ENCODE measurements at regions not wholly inside any gene's neighbourhood (a gene's known extent, or its start where the extent isn't known, plus 50 kb on each side); places are given as distances from the start of the nearest gene placed in this dataset.
"Not testable (repeated sequence)": the region's sequence is repeated elsewhere in the genome, so short reads cannot be mapped to it uniquely, and the experiment has no call there.

DNA sequence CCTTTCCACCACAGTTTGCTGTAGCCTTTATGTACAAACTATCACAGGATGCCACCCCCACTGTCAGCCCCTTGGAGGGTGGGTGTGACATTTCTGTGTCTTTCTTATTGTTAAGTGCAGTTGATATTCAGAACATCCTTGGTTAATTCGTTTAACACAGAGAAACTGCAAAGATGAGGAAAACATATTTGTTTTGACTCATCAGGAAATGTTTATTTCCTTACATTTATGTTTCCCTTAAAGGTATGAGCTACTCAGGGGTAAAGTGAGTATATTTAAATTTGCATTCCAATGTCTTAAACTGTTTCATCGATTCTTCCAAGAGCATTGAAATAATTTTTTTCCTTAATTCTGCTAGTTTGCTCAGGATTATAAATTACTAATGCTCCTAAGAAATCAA is 243.4 kb downstream of the RDH14 start:
- no peak for DNase-seq

DNA sequence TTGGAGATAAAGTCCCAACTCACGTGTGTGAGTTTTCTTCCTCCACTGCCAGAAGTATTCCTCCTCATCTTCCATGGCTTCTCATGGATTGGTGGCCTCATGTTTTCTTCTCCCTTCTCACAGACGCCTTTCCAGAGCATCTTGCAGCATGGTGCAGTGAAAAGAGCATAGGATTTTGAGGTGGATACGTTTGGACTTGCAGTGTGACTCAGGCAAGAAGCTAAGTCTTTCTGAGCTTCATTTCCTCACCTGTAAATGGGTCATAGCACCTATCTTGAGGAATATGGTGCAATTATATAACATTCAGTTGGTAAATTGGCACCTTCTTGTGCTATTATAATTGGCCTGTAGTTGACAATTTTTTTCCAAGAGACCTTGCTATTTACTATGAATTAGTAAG is 247.6 kb downstream of the RDH14 start:
- no peak for DNase-seq

DNA sequence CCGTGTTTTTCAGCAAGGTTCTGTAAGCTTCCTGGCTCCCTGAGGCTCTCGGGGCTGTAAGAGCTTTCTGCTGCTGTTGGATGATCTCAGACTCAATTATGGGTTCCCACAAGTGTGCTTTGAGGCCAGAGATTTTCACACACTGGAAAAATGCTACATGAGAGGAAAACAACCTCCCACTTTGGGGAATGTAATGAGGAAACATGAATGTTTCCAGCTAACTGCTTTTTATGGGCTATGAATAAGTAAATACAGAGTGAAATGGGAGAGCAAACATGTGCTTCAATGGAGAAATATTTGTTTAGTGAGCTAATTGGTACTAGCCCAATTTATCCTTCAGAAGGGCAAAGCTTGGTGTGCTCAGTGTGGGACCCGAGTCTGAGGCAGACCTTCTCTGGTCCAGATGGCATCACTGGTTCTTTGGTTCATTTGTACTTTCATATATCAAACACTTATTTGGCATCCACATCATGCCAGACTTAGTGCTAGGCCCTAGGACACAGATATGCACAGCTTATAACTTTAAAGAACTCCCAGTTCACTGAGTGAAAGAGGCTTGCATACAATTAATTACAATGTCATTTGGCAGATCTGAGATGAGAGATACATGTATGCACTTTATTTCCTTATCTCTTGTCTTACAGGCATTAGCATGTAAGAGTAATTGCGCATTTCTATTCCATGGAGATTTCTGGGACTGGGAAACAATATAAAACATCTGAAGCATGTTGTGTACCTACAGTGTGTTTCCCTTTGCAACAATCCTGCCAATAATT is 248.8 kb downstream of the RDH14 start:
- no peak for DNase-seq

GRCh38 chr2:18309627-18310026 is 250.8 kb downstream of the RDH14 start:
- DNase-seq, result no peak

DNA sequence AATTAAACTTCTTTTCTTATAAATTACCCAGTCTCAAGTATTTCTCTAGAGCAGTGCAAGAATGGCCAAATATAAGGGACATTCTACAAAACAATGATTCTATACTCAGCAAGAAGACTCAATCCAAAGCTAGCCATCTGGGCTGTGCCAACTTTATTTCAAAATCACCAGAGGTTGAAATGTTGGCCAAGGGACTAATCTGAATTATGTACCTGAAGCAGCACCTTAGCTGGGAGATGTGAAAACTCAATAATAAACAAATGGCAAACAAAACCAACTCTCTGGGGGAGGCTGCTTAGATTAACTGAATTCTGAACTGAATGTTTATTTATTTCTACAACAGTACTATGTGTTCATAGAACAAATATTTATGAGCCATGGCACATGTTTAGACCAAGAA is 251.3 kb downstream of the RDH14 start:
- no peak for DNase-seq

DNA sequence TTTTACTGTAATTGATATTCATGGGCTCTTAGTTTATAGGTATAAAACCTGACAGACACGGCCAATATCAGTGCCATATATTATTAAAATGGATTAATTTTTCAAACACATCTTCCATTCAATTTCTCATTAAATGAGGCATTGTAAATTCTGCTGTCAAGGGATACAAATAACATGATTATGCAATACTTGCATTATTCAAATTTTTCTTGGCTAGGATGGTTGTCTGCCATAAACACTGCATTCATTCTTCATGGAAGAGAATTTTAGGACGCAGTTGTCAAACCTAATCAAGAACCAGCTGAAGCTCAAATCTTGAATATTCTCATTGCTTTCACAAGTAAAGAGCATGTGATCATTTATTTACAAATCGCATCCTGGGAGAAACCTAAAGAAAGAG is 255.6 kb downstream of the RDH14 start:
- DNase-seq, result no peak

DNA sequence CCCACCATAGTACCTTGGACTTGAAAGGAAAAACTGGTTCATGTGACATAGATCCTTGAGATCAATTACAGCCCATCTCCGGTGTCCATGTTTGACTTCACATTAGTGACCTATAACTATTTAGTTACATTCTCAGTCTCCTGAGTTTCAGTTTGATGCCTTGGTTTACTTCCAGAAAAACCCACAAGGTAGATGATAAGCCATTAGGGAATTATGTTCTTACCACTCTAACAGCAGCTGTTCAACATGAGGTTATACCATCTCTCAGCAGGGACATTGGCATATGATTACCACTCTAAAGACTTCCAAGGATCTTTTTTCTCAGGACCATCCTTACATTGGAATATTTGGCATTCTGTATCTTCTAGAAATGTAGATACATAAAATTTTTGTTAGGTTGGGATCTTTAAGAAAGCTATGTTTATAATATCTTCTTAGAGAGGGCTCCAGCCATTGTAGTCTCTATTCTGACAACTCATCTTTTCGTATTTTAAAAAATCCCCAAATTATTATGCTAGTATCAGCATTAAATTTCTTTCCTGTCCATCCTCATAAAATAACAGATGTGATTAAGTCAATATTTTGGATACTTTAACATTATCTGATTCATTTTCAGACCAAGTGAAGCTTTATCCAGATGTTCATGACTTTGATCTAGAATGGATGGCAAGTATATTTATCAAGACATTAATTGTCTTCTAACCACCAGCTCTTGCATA is 258.9 kb downstream of the RDH14 start:
- no peak for DNase-seq

DNA sequence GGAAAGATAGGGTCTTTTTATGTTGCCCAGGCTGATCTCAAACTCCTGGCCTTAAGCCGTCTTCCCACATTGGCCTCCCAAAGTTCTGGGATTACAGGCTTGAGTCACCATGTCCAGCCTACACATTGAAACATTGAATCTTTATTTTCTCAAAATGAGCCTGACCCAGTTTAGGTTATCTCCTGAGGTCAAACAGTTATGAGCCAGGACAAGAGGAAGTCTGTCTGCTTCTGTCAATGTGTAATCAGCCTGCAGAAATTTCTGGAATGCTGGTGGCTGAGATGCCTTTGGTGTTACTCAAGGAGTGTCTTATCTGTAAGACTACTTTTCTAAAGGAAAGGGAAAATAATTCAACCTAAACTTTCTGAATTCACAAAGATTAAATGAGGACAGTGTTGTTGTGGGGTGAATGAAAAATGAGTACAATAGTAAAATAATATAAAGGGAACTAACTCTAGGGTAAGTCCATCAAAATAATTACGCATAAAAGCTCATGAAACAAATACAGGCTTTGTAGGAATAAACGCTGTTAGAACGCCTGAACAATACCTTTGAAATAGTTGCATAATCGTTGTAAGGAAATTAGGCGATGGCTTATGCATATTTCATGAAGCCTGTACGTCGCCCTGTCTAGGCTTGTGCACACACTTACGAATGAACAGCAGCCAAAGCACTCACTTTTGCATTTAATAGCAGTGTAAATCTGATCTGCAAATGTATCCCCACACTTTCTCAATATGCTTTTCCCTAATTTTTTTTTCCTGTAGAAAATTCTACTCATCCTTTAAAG is 260.8 kb downstream of the RDH14 start:
- no peak for DNase-seq

GRCh38 chr2:18297534-18298058 is 262.9 kb downstream of the RDH14 start:
- no peak for DNase-seq

- no peak for DNase-seq
Measured at GRCh38 chr2:18290386-18290785, 270.1 kb downstream of the RDH14 start.

GRCh38 chr2:18286897-18287296 is 273.6 kb downstream of the RDH14 start:
- DNase-seq, result no peak

DNA sequence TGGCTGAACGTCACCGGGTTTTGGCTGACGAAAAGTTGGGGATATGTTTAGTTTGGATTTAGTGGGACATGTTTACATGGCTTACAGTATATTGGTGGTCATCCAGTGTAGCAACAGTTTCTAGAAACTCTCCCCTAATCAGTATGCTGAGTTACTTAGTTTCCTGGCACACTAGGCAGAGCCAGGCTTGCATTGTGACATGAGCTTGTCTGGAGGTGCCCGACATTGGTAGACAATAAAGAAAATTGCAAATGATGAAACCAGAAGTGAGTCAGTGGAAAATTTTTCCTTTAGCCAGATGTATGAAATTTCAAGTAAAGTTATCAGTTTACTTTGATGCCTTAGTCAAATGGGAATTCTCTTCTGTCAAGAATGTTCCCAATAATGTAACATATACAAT is 276.1 kb downstream of the RDH14 start:
- DNase-seq, result no peak

DNA sequence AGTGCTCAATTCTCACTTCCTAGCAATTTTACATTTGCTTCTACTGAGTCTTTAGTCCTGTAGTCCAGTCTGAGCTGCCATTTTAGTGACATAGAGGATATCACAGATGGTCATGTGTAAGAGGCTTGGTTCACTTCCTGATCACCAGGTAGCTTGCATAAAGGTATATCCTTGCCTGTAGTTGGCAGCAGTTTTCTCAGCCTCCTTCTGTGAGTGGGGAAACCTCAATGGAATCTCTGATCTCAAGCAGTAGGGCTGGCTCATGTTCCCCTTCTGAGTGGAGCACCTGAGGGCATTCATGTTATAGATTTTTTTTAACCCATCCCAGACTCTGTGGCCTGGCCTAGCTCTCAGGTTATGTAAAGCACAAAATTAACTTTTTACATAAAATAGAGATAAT is 278.4 kb downstream of the RDH14 start:
- no peak for DNase-seq

DNA sequence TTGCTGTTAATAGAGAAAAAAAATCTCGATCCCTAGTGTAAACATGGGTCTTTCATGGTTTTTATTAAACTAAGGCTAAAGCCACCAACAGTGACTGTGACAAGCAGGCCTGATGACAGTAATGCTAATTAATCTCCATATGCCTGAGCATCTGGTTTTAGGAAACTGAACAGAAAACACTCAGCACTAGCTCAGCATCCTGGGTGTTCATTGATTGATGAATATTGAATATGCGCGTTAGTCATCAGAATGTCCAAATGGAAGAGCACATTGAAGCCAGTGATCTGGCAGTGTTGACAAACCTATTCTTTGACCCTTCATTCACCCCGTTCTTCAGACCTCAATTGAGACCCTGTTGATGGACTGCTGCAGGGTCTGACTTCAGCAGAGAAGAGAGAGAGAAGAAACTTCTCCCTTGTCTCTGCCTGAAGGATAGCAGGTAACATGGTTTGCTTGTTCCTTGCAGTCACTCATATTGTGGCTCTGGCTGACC is 283.8 kb downstream of the RDH14 start:
- no peak for DNase-seq

DNA sequence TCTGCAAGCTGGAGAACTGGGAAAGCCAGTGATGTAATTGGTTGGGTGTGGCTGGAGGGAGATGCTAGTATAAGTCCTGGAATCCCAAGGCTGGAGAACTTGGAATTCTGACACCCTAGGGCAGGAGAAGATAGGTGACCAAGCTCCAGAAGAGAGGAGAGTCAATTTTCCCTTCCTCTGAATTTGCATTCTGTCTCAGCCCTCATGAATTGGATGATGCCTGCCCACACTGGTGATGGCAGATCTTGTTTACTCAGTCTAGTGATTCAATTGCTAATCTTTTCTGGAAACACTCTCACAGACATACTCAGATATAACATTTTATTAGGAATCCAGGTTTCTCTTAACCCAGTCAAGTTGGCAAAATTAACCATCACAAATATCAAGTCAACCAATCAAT is 287.2 kb downstream of the RDH14 start:
- DNase-seq, result no peak

GRCh38 chr2:18272148-18272494 is 288.3 kb downstream of the RDH14 start:
- no peak for DNase-seq

DNA sequence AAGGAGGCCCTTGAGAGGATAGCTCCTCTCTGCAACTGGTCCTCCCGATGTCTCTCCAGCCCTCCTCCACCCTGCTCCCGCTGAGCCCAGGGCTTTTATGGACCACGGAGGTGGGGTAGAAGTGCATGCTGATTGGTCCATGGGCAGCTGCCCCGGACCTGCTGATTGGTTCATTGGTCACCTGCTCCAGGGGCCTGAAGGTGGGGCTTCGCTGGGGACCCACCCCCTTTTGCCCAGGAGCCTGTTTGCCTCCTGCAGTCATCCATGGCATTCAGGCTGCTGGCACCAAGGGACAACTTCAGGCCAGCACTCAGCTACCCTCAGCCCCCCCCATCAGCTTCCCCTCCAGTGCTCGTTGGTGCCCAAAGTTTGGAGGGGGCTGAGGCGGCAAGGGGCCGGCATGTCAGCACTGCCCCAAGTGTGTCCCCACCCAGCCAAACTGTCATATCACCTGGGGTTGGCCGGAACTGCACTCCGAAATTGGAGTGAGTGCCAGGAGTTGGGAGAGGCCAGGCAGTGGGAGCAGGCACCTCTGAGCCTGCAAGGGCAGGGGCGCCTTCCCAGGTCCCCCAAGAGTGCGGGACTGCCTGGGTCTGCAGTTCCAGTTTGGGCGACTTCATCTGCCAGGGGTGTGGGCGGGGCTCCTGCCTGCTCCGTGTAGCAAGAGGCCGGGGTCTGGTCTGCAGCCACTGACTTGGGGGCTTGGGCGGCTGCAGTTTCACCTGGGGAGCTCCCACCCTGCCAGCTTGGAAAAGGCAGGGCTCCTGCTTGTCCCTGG is 288.9 kb downstream of the RDH14 start:
- DNase-seq, result no peak

DNA sequence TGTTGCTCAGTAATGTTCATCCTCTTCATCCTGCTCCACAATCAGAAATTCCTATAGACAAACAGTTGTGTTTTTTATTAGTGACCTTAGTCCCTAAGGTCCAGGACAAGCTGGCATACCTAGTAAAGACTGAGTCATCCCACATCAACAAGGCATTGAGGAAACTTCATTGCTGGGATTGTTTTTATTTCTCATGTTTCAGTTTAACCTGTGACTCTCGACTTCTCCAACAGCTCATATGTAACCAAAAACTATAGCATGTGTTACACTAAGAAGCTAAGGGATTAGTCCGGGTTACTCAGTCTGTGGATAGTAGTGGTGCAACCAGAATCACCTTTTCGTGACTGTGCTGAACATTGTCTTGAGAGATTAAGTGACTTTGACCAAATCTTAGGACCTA is 292.1 kb downstream of the RDH14 start:
- no peak for DNase-seq

DNA sequence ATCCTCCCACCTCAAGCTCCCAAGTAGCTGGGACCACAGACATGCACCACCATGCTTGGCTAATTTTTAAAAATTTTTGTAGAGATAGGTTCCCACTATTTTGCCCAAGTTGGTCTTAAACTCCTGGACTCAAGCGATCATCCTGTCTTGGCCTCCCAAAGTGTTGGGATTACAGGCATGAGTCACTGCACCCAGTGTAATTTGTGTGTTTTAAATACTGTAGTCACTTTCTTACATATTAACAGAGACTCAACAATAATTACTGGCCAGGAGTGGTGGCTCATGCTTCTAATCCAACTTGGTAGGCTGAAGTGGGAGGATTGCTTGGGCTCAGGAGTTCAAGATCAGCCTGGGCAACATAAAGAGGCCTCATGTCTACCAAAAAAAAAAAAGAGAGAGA is 293.0 kb downstream of the RDH14 start:
- no peak for DNase-seq

DNA sequence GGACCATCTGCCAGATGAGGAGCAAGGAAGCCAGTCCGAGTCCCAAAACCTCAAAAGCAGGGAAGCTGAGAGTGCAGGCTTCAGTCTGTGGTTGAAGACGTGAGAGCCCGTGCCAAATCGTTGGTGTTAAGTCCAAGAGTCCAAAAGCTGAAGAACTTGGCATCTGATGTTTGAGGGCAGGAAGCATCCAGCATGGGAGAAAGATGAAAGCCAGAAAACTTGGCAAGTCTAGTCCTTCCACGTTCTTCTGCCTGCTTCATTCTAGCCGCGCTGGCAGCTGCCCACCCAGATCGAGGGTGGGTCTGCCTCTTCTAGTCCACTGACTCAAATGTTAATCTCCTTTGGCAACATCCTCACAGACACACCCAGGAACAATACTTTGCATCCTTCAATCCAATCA is 293.8 kb downstream of the RDH14 start:
- not testable (repeated sequence) for DNase-seq
